RWPE1 (cell line): ENCODE measurements at regions not wholly inside any gene's neighbourhood (a gene's known extent, or its start where the extent isn't known, plus 50 kb on each side); places are given as distances from the start of the nearest gene placed in this dataset.

ENCODE experiments used
- CTCF ChIA-PET: fragments of 350-600 bp; sonication (Branson Sonifier 250); formaldehyde crosslinking; extraction: SDS; loops from one replicate; lab custom pipeline; 2021; lab: Yijun Ruan, JAX
- POLR2A ChIA-PET: fragments of 400-600 bp; formaldehyde crosslinking; extraction: SDS; loops from one replicate; lab custom pipeline; 2020; ENCODE audit warnings: antibody characterized with exemption; ENCODE audit not compliant: low non-redundant PET; lab: Yijun Ruan, JAX
- DNase-seq: peaks from one replicate; pipeline ENCODE4 v3.0.0; 2012; ENCODE audit warnings: low spot score
- H3K27ac ChIP-seq: fragments of 450-650 bp; 2 replicates; pipeline ENCODE4 v1.5.1; 2017
- TF ChIP-seq, protein P1 (sequence below): fragments of 450-650 bp; conservative IDR thresholded peaks from 2 replicates; pipeline ENCODE4 v1.5.1; 2017; ENCODE audit warnings: low read depth, mild to moderate bottlenecking

DNA sequence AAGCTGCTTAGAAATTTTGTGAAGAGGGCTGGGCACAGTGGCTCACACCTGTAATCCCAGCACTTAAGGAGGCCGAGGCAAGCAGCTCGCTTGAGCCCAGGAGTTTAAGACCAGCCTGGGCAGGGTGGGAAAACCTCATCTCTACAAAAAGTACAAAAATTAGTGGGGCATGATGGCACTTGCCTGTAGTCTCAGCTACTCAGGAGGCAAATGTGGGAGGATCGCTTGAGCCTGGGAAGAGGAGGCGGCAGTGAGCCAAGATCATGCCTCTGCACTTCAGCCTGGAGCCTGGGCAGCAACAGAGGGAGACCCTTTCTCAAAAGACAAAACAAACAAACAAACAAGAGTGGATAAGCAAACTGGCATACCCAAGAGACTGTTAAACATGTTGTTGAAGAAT lies 308.3 kb upstream of the ADGRB3 start:
- H3K27ac ChIP-seq: no peak overlapping the region
- ChIA-PET POLR2A (no interaction called here), CTCF (no interaction called here)
- TF ChIP-seq, protein P1, sequence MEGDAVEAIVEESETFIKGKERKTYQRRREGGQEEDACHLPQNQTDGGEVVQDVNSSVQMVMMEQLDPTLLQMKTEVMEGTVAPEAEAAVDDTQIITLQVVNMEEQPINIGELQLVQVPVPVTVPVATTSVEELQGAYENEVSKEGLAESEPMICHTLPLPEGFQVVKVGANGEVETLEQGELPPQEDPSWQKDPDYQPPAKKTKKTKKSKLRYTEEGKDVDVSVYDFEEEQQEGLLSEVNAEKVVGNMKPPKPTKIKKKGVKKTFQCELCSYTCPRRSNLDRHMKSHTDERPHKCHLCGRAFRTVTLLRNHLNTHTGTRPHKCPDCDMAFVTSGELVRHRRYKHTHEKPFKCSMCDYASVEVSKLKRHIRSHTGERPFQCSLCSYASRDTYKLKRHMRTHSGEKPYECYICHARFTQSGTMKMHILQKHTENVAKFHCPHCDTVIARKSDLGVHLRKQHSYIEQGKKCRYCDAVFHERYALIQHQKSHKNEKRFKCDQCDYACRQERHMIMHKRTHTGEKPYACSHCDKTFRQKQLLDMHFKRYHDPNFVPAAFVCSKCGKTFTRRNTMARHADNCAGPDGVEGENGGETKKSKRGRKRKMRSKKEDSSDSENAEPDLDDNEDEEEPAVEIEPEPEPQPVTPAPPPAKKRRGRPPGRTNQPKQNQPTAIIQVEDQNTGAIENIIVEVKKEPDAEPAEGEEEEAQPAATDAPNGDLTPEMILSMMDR: no peak
- no peak for DNase-seq

DNA sequence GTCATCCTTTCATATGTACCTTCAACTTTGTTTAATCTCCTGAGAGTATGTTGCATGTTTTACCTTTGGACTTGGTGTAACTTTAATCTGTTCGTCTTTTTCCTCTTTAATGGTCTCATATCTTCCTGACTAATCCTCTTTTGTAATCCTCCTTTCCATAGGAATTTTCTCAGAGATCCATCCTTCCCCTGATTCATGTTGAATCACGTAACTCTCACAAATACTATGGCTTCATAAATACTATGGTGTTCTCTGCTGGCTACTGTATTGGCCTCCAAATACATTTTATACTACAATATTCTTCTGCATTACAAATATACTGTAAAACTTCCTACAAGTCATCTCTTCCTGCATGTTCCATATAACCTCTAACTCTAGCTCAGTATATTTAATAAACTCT lies 317.7 kb upstream of the ADGRB3 start:
- POLR2A ChIA-PET: no interaction called here
- TF ChIP-seq, protein P1: no peak
- peak; percentile 2 for DNase-seq
- CTCF ChIA-PET: no interaction called here
- no peak overlapping the region for H3K27ac ChIP-seq

DNA sequence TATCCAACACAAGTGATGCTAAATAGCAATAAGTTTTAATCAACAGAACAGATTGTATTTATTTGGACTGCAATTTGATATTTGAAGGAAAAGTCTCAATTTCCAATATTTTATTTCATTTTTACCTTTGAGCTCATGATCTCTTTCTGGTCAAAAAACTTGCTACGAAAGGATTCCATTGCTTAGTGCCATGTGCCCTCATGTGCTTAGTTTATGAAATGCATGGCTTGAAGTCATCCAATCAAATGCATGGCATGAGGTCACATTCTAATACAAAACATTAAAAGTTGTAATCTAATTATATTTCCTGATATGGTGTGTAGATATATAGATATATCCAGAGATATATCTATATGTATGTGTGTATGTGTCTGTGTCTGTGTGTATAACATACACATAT lies 321.2 kb upstream of the ADGRB3 start:
- ChIA-PET CTCF (no interaction called here), POLR2A (no interaction called here)
- DNase-seq: no peak
- no peak overlapping the region for H3K27ac ChIP-seq
- TF ChIP-seq, protein P1: no peak

DNA sequence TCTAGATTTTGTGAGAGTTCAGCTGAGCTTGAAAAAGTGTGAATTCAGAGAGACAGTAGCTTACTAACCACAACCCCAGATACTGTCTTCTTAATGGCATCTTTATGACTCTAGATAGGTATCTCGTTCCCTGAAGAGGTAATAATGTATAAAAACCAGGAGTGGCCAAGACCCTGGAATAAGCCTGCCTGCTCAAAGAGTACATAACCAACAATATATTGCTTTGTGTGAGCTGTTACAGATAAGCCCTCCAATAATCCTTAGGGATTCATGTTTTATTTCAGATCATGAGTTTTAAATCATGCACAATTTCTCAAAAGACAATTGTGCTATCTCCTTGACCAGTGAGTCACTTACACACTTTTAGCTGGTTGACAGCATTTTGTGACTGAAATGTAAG lies 327.8 kb upstream of the ADGRB3 start:
- ChIA-PET CTCF (interaction anchor here (0.6 kb wide), 1 partner anchor 15 kb away, joined by 3 read pairs; no protein-coding TSS in a partner anchor), POLR2A (interaction anchor here (0.6 kb wide), 1 partner anchor 139 kb away, joined by 7 read pairs; no protein-coding TSS in a partner anchor)
- TF ChIP-seq, protein P1: no peak
- no peak for DNase-seq
- no peak overlapping the region for H3K27ac ChIP-seq

DNA sequence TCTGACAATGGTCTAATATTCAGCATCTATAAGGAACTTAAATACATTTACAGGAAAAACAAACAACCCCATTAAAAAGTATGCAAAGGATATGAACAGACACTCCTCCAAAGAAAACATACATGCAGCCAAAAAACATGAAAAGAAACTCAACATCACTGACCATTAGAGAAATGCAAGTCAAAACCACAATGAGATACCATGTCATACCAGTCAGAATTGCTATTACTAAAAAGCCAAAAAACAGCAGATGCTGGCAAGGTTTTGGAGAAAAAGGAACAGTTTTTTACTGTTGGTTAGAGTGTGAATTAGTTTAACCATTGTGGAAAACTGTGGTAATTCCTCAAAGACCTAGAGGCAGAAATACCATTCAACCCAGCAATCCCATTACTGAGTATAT lies 339.0 kb upstream of the ADGRB3 start:
- TF ChIP-seq, protein P1: no peak
- ChIA-PET POLR2A (no interaction called here), CTCF (no interaction called here)
- H3K27ac ChIP-seq: no peak overlapping the region
- no peak for DNase-seq

DNA sequence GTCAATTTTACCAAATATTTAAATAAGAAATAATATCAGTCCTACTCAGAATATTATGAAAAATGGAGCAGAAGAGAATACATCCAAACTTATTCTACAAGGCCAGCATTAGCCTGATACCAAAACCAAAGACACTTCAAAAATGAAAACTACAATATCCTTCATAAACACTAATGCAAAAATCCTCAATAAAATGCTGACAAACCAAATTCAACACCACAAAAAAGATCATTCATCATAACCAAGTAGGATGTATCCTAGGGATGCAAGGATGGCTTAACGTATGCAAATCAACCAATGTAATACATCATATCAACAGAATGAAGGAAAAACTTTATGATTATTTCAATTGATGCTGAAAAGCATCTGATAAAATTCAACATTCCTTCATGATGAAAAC lies 352.4 kb upstream of the ADGRB3 start:
- H3K27ac ChIP-seq: no peak overlapping the region
- POLR2A ChIA-PET: no interaction called here
- CTCF ChIA-PET: no interaction called here
- TF ChIP-seq, protein P1: no peak
- no peak for DNase-seq
